Type B pancreatic cell (in vitro differentiated cells): ENCODE measurements at regions not wholly inside any gene's neighbourhood (a gene's known extent, or its start where the extent isn't known, plus 50 kb on each side); places are given as distances from the start of the nearest gene placed in this dataset.

Experiments used
- DNase-seq: peaks from one replicate; pipeline ENCODE4 v3.0.0; 2021; ENCODE audit warnings: mixed read lengths; ENCODE audit not compliant: unreplicated experiment; ENCODE audit errors: extremely low spot score
- H3K27ac Mint-ChIP-seq: 2 replicates; pipeline ENCODE4 v1.8.0; 2021; ENCODE audit warnings: mild to moderate bottlenecking, mixed read lengths
- H3K27me3 Mint-ChIP-seq: 2 replicates; pipeline ENCODE4 v1.8.0; 2021; ENCODE audit warnings: mixed read lengths
- H3K36me3 Mint-ChIP-seq: 2 replicates; pipeline ENCODE4 v1.8.0; 2021; ENCODE audit warnings: mixed read lengths
- H3K4me1 Mint-ChIP-seq: one replicate; pipeline ENCODE4 v1.8.0; 2021; ENCODE audit warnings: mixed read lengths; ENCODE audit not compliant: unreplicated experiment
- H3K4me3 Mint-ChIP-seq: 2 replicates; pipeline ENCODE4 v1.8.0; 2021; ENCODE audit warnings: mild to moderate bottlenecking, mixed read lengths
- H3K9me3 Mint-ChIP-seq: 2 replicates; pipeline ENCODE4 v1.8.0; 2021; ENCODE audit warnings: mixed read lengths
- CTCF ChIP-seq: fragments of 200-600 bp; sonication (generic); conservative IDR thresholded peaks from 2 replicates; pipeline ENCODE4 v1.5.0; 2021; ENCODE audit warnings: antibody characterized with exemption, mild to moderate bottlenecking

GRCh38 chr5:93122446-93122845 is 458.6 kb downstream of the NR2F1-AS1 start:
- Mint-ChIP-seq H3K9me3 (no peaks in the 10 kb centered on the region), H3K4me1 (peaks cover 13% of the 10 kb centered on the region), H3K4me3 (no peak overlapping the region), H3K36me3 (no peaks in the 10 kb centered on the region), H3K27me3 (peaks cover 5% of the 10 kb centered on the region), H3K27ac (no peak overlapping the region)
- no peak for TF ChIP-seq CTCF
- DNase-seq = no peak

- H3K27ac Mint-ChIP-seq = no peak overlapping the region
- H3K27me3 Mint-ChIP-seq = peaks cover 7% of the 10 kb centered on the region
- no peaks in the 10 kb centered on the region for H3K36me3 Mint-ChIP-seq
- no peak overlapping the region for H3K4me3 Mint-ChIP-seq
- TF ChIP-seq CTCF = no peak
- no peaks in the 10 kb centered on the region for H3K9me3 Mint-ChIP-seq
- peaks cover 13% of the 10 kb centered on the region for H3K4me1 Mint-ChIP-seq
- no peak for DNase-seq
Measured at GRCh38 chr5:93120771-93121170, 460.2 kb downstream of the NR2F1-AS1 start.

- no peak overlapping the region for H3K27ac Mint-ChIP-seq
- no peaks in the 10 kb centered on the region for H3K9me3 Mint-ChIP-seq
- H3K36me3 Mint-ChIP-seq = no peaks in the 10 kb centered on the region
- H3K4me1 Mint-ChIP-seq = peaks cover 13% of the 10 kb centered on the region
- peaks cover 3% of the 10 kb centered on the region for H3K27me3 Mint-ChIP-seq
- no peak for TF ChIP-seq CTCF
- no peak overlapping the region for H3K4me3 Mint-ChIP-seq
- DNase-seq = no peak
Measured at GRCh38 chr5:93120051-93120450, 461.0 kb downstream of the NR2F1-AS1 start.

DNA sequence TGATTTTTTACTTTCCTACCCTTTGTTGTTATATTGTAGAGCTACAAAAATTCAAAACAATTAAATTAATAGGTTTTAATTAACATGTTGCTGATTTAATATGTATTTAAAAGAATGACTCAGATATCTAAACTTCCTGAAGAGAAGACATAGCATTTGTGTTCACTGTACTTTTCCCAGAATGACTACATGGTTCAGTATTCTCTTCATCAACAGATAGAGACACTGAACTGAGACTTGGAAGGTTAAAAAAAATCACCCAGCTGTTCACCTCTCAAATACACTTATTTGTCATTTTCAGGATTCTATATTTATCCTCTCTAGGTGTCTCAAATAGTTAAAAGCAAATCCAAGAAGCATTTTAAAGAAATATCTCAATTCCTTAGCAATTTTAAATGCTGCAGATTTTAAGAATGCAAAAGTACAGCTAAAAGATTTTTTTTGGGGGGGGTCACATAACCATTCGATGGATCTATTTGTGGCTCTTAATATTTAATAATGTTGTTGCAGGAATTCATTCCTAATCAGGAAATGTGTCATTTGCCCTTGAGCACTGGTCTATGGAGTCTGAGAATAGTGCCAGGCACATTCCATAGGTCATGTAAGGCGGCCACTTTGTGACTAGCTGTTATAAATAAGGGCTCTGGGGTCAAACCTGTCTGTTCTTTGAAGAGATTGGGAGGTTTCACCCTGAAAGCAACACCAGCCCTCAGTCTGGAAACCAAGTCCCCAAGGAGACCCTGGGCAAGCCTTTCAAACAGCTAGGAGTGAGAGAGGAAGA is 463.1 kb downstream of the NR2F1-AS1 start:
- peaks cover 13% of the 10 kb centered on the region for H3K4me1 Mint-ChIP-seq
- TF ChIP-seq CTCF = no peak
- no peak overlapping the region for H3K4me3 Mint-ChIP-seq
- no peaks in the 10 kb centered on the region for H3K9me3 Mint-ChIP-seq
- no peak overlapping the region for H3K27ac Mint-ChIP-seq
- no peaks in the 10 kb centered on the region for H3K36me3 Mint-ChIP-seq
- H3K27me3 Mint-ChIP-seq = peaks cover 3% of the 10 kb centered on the region
- no peak for DNase-seq

GRCh38 chr5:93107805-93108520 is 473.1 kb downstream of the NR2F1-AS1 start:
- TF ChIP-seq CTCF = no peak
- peaks cover 6% of the 10 kb centered on the region for H3K27me3 Mint-ChIP-seq
- H3K4me3 Mint-ChIP-seq = no peak overlapping the region
- H3K36me3 Mint-ChIP-seq = no peaks in the 10 kb centered on the region
- no peak for DNase-seq
- H3K27ac Mint-ChIP-seq = no peak overlapping the region
- H3K4me1 Mint-ChIP-seq = peaks cover 19% of the 10 kb centered on the region
- H3K9me3 Mint-ChIP-seq = peaks cover 7% of the 10 kb centered on the region
